Body of pancreas (tissue), 4 donors: ENCODE measurements at regions not wholly inside any gene's neighbourhood (a gene's known extent, or its start where the extent isn't known, plus 50 kb on each side); places are given as distances from the start of the nearest gene placed in this dataset.

Experiments used
- CTCF ChIP-seq, 7 experiments: fragments of 450-650 bp in 4 of 7; fragments of 200-600 bp in 3 of 7; sonication (generic) in 3 of 7; IDR thresholded peaks; one replicate each; pipeline ENCODE4 v1.5.1; 2016 to 2019; ENCODE audit warnings: antibody characterized with exemption in 7 of 7
- POLR2A ChIP-seq, 3 donors: fragments of 450-650 bp; IDR thresholded peaks; one replicate each; pipeline ENCODE4 v1.6.1; 2016; ENCODE audit warnings: antibody characterized with exemption in 3 of 3, mild to moderate bottlenecking in 2 of 3

- TF ChIP-seq CTCF (IDR thresholded peaks at IDR 0.05) = peak; percentile 8 to 45 (median 42)
- no peak for TF ChIP-seq POLR2A (IDR thresholded peaks at IDR 0.05)
Measured at GRCh38 chr17:77011173-77012011, 129.4 kb upstream of the SEC14L1 start.
